ENCODE measurements at regions not wholly inside any gene's neighbourhood (a gene's known extent, or its start where the extent isn't known, plus 50 kb on each side); places are given as distances from the start of the nearest gene placed in this dataset.

DNA sequence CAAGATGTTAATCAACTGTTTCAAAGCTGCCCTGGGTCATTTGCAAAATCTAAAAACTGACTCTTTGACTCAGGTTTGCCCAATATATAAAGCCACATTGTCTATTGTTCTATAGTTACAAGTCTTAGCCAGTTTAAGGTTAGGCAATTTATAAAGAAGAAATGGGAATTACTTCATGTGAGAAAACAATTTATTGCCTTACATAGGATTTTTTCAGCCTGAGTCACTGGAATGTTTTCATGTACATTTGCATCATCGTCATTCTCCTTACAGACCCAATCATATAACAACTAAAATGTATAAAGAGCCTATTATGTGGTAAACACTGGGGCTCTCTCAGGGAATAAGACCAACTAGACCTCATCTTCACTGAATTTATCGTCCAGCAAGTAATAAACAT is 100.3 kb upstream of the PLEKHG7 start:
- ChIA-PET CTCF (no interaction called here), POLR2A (ENCODE audit: low non-redundant PET) (no interaction called here)
- H3K9me3 ChIP-seq (ENCODE audit: low read depth, low read length, poor library complexity, severe bottlenecking), result peaks cover 8% of the 10 kb centered on the region
- intact Hi-C loops (cut with micrococcal nuclease; ENCODE audit: unreplicated experiment), result loop anchor here (10.0 kb wide), 1 partner anchor 1218 kb away; no protein-coding TSS in a partner anchor
- no peaks in the 10 kb centered on the region for H3K27me3 ChIP-seq (replicated peaks; ENCODE audit: insufficient read depth, low read depth, low read length, poor library complexity)
- no peak overlapping the region for H3K27ac ChIP-seq (ENCODE audit: low read depth, low read length, poor library complexity, severe bottlenecking)
- no peaks in the 10 kb centered on the region for H3K4me1 ChIP-seq (ENCODE audit: insufficient read depth, low read length, poor library complexity, severe bottlenecking)
- no peak overlapping the region for H3K4me3 ChIP-seq (ENCODE audit: low read depth, low read length, poor library complexity, severe bottlenecking)
- no peak for TF ChIP-seq EZH2 (IDR thresholded peaks at IDR 0.05; ENCODE audit: borderline replicate concordance, low read depth, low read length, poor library complexity, severe bottlenecking)
- TF ChIP-seq, protein P1, sequence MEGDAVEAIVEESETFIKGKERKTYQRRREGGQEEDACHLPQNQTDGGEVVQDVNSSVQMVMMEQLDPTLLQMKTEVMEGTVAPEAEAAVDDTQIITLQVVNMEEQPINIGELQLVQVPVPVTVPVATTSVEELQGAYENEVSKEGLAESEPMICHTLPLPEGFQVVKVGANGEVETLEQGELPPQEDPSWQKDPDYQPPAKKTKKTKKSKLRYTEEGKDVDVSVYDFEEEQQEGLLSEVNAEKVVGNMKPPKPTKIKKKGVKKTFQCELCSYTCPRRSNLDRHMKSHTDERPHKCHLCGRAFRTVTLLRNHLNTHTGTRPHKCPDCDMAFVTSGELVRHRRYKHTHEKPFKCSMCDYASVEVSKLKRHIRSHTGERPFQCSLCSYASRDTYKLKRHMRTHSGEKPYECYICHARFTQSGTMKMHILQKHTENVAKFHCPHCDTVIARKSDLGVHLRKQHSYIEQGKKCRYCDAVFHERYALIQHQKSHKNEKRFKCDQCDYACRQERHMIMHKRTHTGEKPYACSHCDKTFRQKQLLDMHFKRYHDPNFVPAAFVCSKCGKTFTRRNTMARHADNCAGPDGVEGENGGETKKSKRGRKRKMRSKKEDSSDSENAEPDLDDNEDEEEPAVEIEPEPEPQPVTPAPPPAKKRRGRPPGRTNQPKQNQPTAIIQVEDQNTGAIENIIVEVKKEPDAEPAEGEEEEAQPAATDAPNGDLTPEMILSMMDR (conservative IDR thresholded peaks at IDR 0.05; ENCODE audit: low read depth, low read length), result no peak
- no peaks in the 10 kb centered on the region for H3K36me3 ChIP-seq (ENCODE audit: insufficient read depth, low read length, poor library complexity, severe bottlenecking)
- no peak for DNase-seq (ENCODE audit: low spot score)
- no TSS peak for BruUV-seq (replicated peaks)

GRCh38 chr12:92601680-92602079 is 101.1 kb upstream of the PLEKHG7 start:
- no peaks in the 10 kb centered on the region for H3K27me3 ChIP-seq (replicated peaks; ENCODE audit: insufficient read depth, low read depth, low read length, poor library complexity)
- POLR2A ChIA-PET (ENCODE audit: low non-redundant PET), result no interaction called here
- no peaks in the 10 kb centered on the region for H3K36me3 ChIP-seq (ENCODE audit: insufficient read depth, low read length, poor library complexity, severe bottlenecking)
- no peaks in the 10 kb centered on the region for H3K4me1 ChIP-seq (ENCODE audit: insufficient read depth, low read length, poor library complexity, severe bottlenecking)
- BruUV-seq (replicated peaks), result no TSS peak
- peaks cover 8% of the 10 kb centered on the region for H3K9me3 ChIP-seq (ENCODE audit: low read depth, low read length, poor library complexity, severe bottlenecking)
- intact Hi-C loops (cut with micrococcal nuclease; ENCODE audit: unreplicated experiment), result loop anchor here (10.0 kb wide), 1 partner anchor 1217 kb away; no protein-coding TSS in a partner anchor
- no peak for TF ChIP-seq EZH2 (IDR thresholded peaks at IDR 0.05; ENCODE audit: borderline replicate concordance, low read depth, low read length, poor library complexity, severe bottlenecking)
- TF ChIP-seq, protein P1 (conservative IDR thresholded peaks at IDR 0.05; ENCODE audit: low read depth, low read length), result no peak
- DNase-seq (ENCODE audit: low spot score), result no peak
- H3K27ac ChIP-seq (ENCODE audit: low read depth, low read length, poor library complexity, severe bottlenecking), result no peak overlapping the region
- H3K4me3 ChIP-seq (ENCODE audit: low read depth, low read length, poor library complexity, severe bottlenecking), result no peak overlapping the region
- CTCF ChIA-PET, result no interaction called here

DNA sequence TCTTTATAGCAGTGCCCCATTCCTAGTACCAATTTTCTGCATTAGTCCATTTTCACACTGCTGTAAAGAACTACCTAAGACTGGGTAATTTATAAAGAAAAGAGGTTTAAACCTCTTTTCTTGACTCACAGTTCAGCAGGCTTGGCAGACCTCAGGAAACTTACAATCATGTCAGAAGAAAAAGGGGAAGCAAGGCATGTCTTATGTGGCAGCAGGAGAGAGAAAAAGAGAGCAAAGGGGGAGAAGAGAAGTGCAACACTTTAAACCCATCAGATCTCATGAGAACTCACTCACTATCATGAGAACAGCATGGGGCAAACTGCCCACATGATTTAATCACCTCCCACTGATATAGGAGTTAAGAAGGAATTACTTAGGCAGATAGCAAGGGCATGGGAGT is 101.6 kb upstream of the PLEKHG7 start:
- H3K4me3 ChIP-seq (ENCODE audit: low read depth, low read length, poor library complexity, severe bottlenecking), result no peak overlapping the region
- no peak overlapping the region for H3K27ac ChIP-seq (ENCODE audit: low read depth, low read length, poor library complexity, severe bottlenecking)
- H3K36me3 ChIP-seq (ENCODE audit: insufficient read depth, low read length, poor library complexity, severe bottlenecking), result no peaks in the 10 kb centered on the region
- H3K27me3 ChIP-seq (replicated peaks; ENCODE audit: insufficient read depth, low read depth, low read length, poor library complexity), result no peaks in the 10 kb centered on the region
- peaks cover 8% of the 10 kb centered on the region for H3K9me3 ChIP-seq (ENCODE audit: low read depth, low read length, poor library complexity, severe bottlenecking)
- ChIA-PET POLR2A (ENCODE audit: low non-redundant PET) (no interaction called here), CTCF (no interaction called here)
- no peaks in the 10 kb centered on the region for H3K4me1 ChIP-seq (ENCODE audit: insufficient read depth, low read length, poor library complexity, severe bottlenecking)
- DNase-seq (ENCODE audit: low spot score), result no peak
- intact Hi-C loops (cut with micrococcal nuclease; ENCODE audit: unreplicated experiment), result loop anchor here (10.0 kb wide), 1 partner anchor 1216 kb away; no protein-coding TSS in a partner anchor
- TF ChIP-seq, protein P1 (conservative IDR thresholded peaks at IDR 0.05; ENCODE audit: low read depth, low read length), result no peak
- no peak for TF ChIP-seq EZH2 (IDR thresholded peaks at IDR 0.05; ENCODE audit: borderline replicate concordance, low read depth, low read length, poor library complexity, severe bottlenecking)
- BruUV-seq (replicated peaks), result no TSS peak

Measured in A673 (cell line).